IMR-90 (cell line): ENCODE measurements at regions not wholly inside any gene's neighbourhood (a gene's known extent, or its start where the extent isn't known, plus 50 kb on each side); places are given as distances from the start of the nearest gene placed in this dataset.
A peak's percentile ranks its signal among the peaks of the same experiment; 100 is the strongest.

ENCODE experiments used
- ATAC-seq: fragments of 200-7000 bp; cut with Tn5 transposase; 2 replicates; pipeline ENCODE4 v1.9.1; 2020; ENCODE audit warnings: low read depth, mild to moderate bottlenecking, moderate library complexity
- BruUV-seq: library from RNA; stranded (reverse); fragments of 400-500 nt; replicated peaks from 2 replicates; lab custom pipeline; 2021; lab: Mats Ljungman, UMichigan
- CTCF ChIA-PET: fragments of 300-600 bp; formaldehyde crosslinking; extraction: SDS; loops from one replicate; lab custom pipeline; 2021; ENCODE audit warnings: antibody characterized with exemption; lab: Yijun Ruan, JAX
- POLR2A ChIA-PET: fragments of 300-600 bp; sonication (Branson Sonifier 250); formaldehyde crosslinking; loops from one replicate; lab custom pipeline; 2022; ENCODE audit warnings: antibody characterized with exemption; ENCODE audit not compliant: unreplicated experiment; lab: Charles Lee
- DNase-seq: peaks from one replicate; pipeline ENCODE4 v3.0.0; 2013
- H2AFZ ChIP-seq: replicated peaks from 2 replicates; pipeline ENCODE3; 2013; ENCODE audit warnings: low read length, mild to moderate bottlenecking; ENCODE audit not compliant: poor library complexity
- H2AK5ac ChIP-seq: 2 replicates; pipeline ENCODE4 v1.6.1; 2013; ENCODE audit warnings: low read depth, low read length, inconsistent platforms
- H2AK9ac ChIP-seq: replicated peaks from 2 replicates; pipeline ENCODE3; 2013; ENCODE audit warnings: mild to moderate bottlenecking, low read depth, low read length, moderate library complexity; ENCODE audit not compliant: poor library complexity
- H2BK120ac ChIP-seq: 2 replicates; pipeline ENCODE4 v1.6.1; 2013; ENCODE audit warnings: low read depth, low read length, inconsistent platforms
- H2BK15ac ChIP-seq: 3 replicates; pipeline ENCODE4 v1.6.1; 2013; ENCODE audit warnings: low read depth, low read length, inconsistent platforms
- H2BK20ac ChIP-seq: 2 replicates; pipeline ENCODE4 v1.6.1; 2013; ENCODE audit warnings: low read depth, mild to moderate bottlenecking, inconsistent platforms, low read length, moderate library complexity
- H2BK5ac ChIP-seq: 2 replicates; pipeline ENCODE4 v1.6.1; 2013; ENCODE audit warnings: mild to moderate bottlenecking, low read depth, low read length, inconsistent platforms; ENCODE audit not compliant: poor library complexity, severe bottlenecking
- H3K14ac ChIP-seq: replicated peaks from 2 replicates; pipeline ENCODE4 v1.6.1; 2013; ENCODE audit warnings: low read depth, low read length, inconsistent platforms
- H3K18ac ChIP-seq: 2 replicates; pipeline ENCODE4 v1.6.1; 2013; ENCODE audit warnings: low read depth, low read length, control low read depth
- H3K23ac ChIP-seq: 2 replicates; pipeline ENCODE4 v1.6.1; 2013; ENCODE audit warnings: low read depth, low read length, inconsistent platforms
- H3K27ac ChIP-seq: 2 replicates; pipeline ENCODE4 v1.5.1; 2013; ENCODE audit warnings: mild to moderate bottlenecking, control low read depth, low read length; ENCODE audit not compliant: insufficient read depth
- H3K27me3 ChIP-seq: 2 replicates; pipeline ENCODE4 v1.6.1; 2013; ENCODE audit warnings: low read length; ENCODE audit not compliant: control insufficient read depth, insufficient read depth
- H3K36me3 ChIP-seq: 2 replicates; pipeline ENCODE4 v1.6.1; 2013; ENCODE audit warnings: low read length, mixed read lengths; ENCODE audit not compliant: control insufficient read depth, insufficient read depth
- H3K4ac ChIP-seq: 2 replicates; pipeline ENCODE4 v1.6.1; 2013; ENCODE audit warnings: low read depth, low read length, inconsistent platforms
- H3K4me1 ChIP-seq: 2 replicates; pipeline ENCODE4 v1.6.1; 2013; ENCODE audit warnings: low read length, mixed read lengths; ENCODE audit not compliant: control insufficient read depth, insufficient read depth
- H3K4me2 ChIP-seq: 2 replicates; pipeline ENCODE4 v1.6.1; 2013; ENCODE audit warnings: low read depth, mild to moderate bottlenecking, control low read depth, low read length, moderate library complexity
- H3K4me3 ChIP-seq: 2 replicates; pipeline ENCODE4 v1.5.1; 2013; ENCODE audit warnings: low read depth, mild to moderate bottlenecking, control low read depth, low read length, moderate library complexity; ENCODE audit not compliant: insufficient read depth
- H3K56ac ChIP-seq: 2 replicates; pipeline ENCODE4 v1.6.1; 2013; ENCODE audit warnings: low read length, inconsistent platforms; ENCODE audit not compliant: insufficient read depth; ENCODE audit errors: extremely low read depth
- H3K79me1 ChIP-seq, 2 experiments: 2 replicates each; pipeline ENCODE4 v1.6.1; 2013; ENCODE audit warnings: low read length in 2 of 2, inconsistent platforms in 1 of 2, low read depth in 1 of 2
- H3K9ac ChIP-seq: 2 replicates; pipeline ENCODE4 v1.6.1; 2013; ENCODE audit warnings: low read depth, low read length, control low read depth
- H3K9me1 ChIP-seq: 2 replicates; pipeline ENCODE4 v1.6.1; 2013; ENCODE audit warnings: low read length, inconsistent platforms; ENCODE audit not compliant: insufficient read depth
- H3K9me3 ChIP-seq: 2 replicates; pipeline ENCODE4 v1.6.1; 2013; ENCODE audit warnings: low read length; ENCODE audit not compliant: control insufficient read depth, insufficient read depth
- H4K20me1 ChIP-seq: 2 replicates; pipeline ENCODE4 v1.6.1; 2013; ENCODE audit warnings: low read length, inconsistent platforms; ENCODE audit not compliant: insufficient read depth
- H4K5ac ChIP-seq: 2 replicates; pipeline ENCODE4 v1.6.1; 2013; ENCODE audit warnings: mild to moderate bottlenecking, low read depth, low read length, control low read depth
- H4K8ac ChIP-seq, 2 experiments: 2 replicates each; pipeline ENCODE4 v1.6.1; 2013; ENCODE audit warnings: low read depth in 2 of 2, low read length in 2 of 2, control low read depth in 1 of 2, inconsistent platforms in 1 of 2
- H4K91ac ChIP-seq: 2 replicates; pipeline ENCODE4 v1.6.1; 2013; ENCODE audit warnings: low read depth, low read length, inconsistent platforms; ENCODE audit not compliant: insufficient read depth
- BHLHE40 ChIP-seq: fragments of 150-350 bp; IDR thresholded peaks from 2 replicates; pipeline ENCODE4 v1.6.1; 2016; ENCODE audit warnings: mild to moderate bottlenecking, low read depth, low read length
- CEBPB ChIP-seq: IDR thresholded peaks from 2 replicates; pipeline ENCODE4 v1.6.1; 2012; ENCODE audit warnings: low read depth, low read length, improper control_type of control experiment
- CHD1 ChIP-seq: IDR thresholded peaks from 2 replicates; pipeline ENCODE4 v1.6.1; 2012; ENCODE audit warnings: low read depth, low read length, improper control_type of control experiment
- FOS ChIP-seq: fragments of 150-350 bp; IDR thresholded peaks from 2 replicates; pipeline ENCODE4 v1.6.1; 2016; ENCODE audit warnings: low read depth, low read length
- MAFK ChIP-seq: IDR thresholded peaks from 2 replicates; pipeline ENCODE4 v1.6.1; 2012; ENCODE audit warnings: low read depth, low read length, improper control_type of control experiment
- MAZ ChIP-seq: IDR thresholded peaks from 2 replicates; pipeline ENCODE4 v1.6.1; 2012; ENCODE audit warnings: low read depth, mild to moderate bottlenecking, low read length, improper control_type of control experiment, moderate library complexity, borderline replicate concordance
- MXI1 ChIP-seq: IDR thresholded peaks from 2 replicates; pipeline ENCODE4 v1.6.1; 2012; ENCODE audit warnings: low read depth, mild to moderate bottlenecking, low read length, moderate library complexity, borderline replicate concordance
- NFE2L2 ChIP-seq: fragments of 150-350 bp; IDR thresholded peaks from 2 replicates; pipeline ENCODE4 v1.6.1; 2016; ENCODE audit warnings: low read depth, mild to moderate bottlenecking, low read length
- POLR2A ChIP-seq: IDR thresholded peaks from 2 replicates; pipeline ENCODE4 v1.6.1; 2012; ENCODE audit warnings: mild to moderate bottlenecking, low read depth, low read length
- RAD21 ChIP-seq: IDR thresholded peaks from 2 replicates; pipeline ENCODE4 v1.6.1; 2012; ENCODE audit warnings: low read length, improper control_type of control experiment
- RCOR1 ChIP-seq: IDR thresholded peaks from 2 replicates; pipeline ENCODE4 v1.6.1; 2012; ENCODE audit warnings: mild to moderate bottlenecking, low read length, improper control_type of control experiment; ENCODE audit not compliant: insufficient replicate concordance
- RFX5 ChIP-seq: IDR thresholded peaks from 2 replicates; pipeline ENCODE4 v1.8.0; 2012; ENCODE audit warnings: low read depth, mild to moderate bottlenecking, low read length, moderate library complexity
- SMC3 ChIP-seq: fragments of 150-350 bp; IDR thresholded peaks from 2 replicates; pipeline ENCODE4 v1.6.1; 2016; ENCODE audit warnings: low read depth, mild to moderate bottlenecking, antibody characterized with exemption, low read length, moderate library complexity
- WGBS, 2 experiments: methylation state at CpG; one replicate each; pipeline versions ENCODE4 v1.1.5 to v1.1.7; 2013; ENCODE audit warnings: missing lambda C conversion rate in 2 of 2; ENCODE audit not compliant: insufficient read length in 1 of 2; ENCODE audit errors: extremely low coverage in 2 of 2; 5-methylcytosine and 5-hydroxymethylcytosine counted together
- dilution Hi-C: fragments of 300-500 bp; cut with HindIII; formaldehyde crosslinking; loops from one replicate; pipeline ENCODE4 v1.14.3; 2018; ENCODE audit warnings: low sequenced_read_pairs; ENCODE audit not compliant: unreplicated experiment
- in situ Hi-C: fragments of 300-500 bp; cut with MboI; formaldehyde crosslinking; loops from 3 replicates; pipeline ENCODE4 v1.14.3; 2019; ENCODE audit warnings: low sequenced_read_pairs, inconsistent platforms, mixed read lengths
- intact Hi-C: fragments of 100-400 bp; cut with micrococcal nuclease; formaldehyde crosslinking; loops from 2 replicates; pipeline ENCODE4 v1.10.0; 2022
- TF ChIP-seq, protein P1 (sequence below): fragments of 150-350 bp; IDR thresholded peaks from 2 replicates; pipeline ENCODE4 v1.6.1; 2017; ENCODE audit warnings: mild to moderate bottlenecking, antibody characterized with exemption, low read length, low read depth
- TF ChIP-seq, protein P2 (sequence below): conservative IDR thresholded peaks from 2 replicates; pipeline ENCODE4 v1.5.1; 2012; ENCODE audit warnings: mild to moderate bottlenecking, low read depth, low read length, improper control_type of control experiment
- TF ChIP-seq, protein P3 (sequence below): fragments of 150-350 bp; IDR thresholded peaks from 2 replicates; pipeline ENCODE4 v1.6.1; 2016; ENCODE audit warnings: low read depth, mild to moderate bottlenecking, low read length, moderate library complexity, borderline replicate concordance

DNA sequence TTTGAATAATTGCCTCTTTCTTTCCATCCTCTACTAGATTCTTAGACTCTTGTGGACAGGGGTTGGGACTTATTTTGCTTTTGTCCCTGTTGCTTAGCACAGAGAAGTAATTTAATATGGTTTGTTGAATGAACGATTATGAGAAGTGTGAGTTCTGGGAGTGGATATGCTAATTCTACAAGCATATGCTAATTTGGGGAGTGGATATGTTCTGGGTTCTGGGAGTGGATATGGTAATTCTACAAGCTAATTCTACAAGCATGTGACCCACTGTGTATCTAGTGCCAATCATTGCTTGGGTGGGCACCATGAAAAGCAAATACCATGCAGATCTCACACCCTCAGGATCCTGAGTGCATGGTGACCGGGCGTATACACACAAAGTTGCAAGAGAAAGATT is 181.8 kb upstream of the IL12B start:
- Histone ChIP-seq H3K27me3 (no peaks in the 10 kb centered on the region), H4K8ac (no peak overlapping the region), H3K4me3 (no peak overlapping the region), H4K20me1 (no peaks in the 10 kb centered on the region), H2BK5ac (no peak overlapping the region), H3K4ac (peak overlapping the region; percentile 39; the same call in 1 of the 2 replicates), H3K27ac (no peak overlapping the region), H3K4me2 (no peak overlapping the region), H3K9ac (no peak overlapping the region), H3K56ac (no peak overlapping the region), H3K14ac (0 out of 2 replicates have a peak overlapping the region, but pooled peaks have one; percentile 4), H3K79me1 (no peaks in the 10 kb centered on the region), H2AFZ (no peak overlapping the region), H3K4me1 (peaks cover 18% of the 10 kb centered on the region), H3K9me1 (peaks cover 16% of the 10 kb centered on the region), H2AK9ac (no peak overlapping the region), H2BK20ac (peak overlapping the region; percentile 43; the same call in 1 of the 2 replicates), H2AK5ac (peak overlapping the region; percentile 35; the same call in 1 of the 2 replicates), H2BK120ac (peak overlapping the region; percentile 52; the same call in 1 of the 2 replicates), H4K91ac (0 out of 2 replicates have a peak overlapping the region, but pooled peaks have one; percentile 32), H3K23ac (no peak overlapping the region), H3K9me3 (no peaks in the 10 kb centered on the region), H3K18ac (peak overlapping the region; percentile 11; the same call in 1 of the 2 replicates), H3K36me3 (no peaks in the 10 kb centered on the region), H2BK15ac (no peak overlapping the region; the same call in 1 of the 3 replicates), H4K5ac (no peak overlapping the region; the same call in 1 of the 2 replicates)
- ChIA-PET POLR2A (no interaction called here), CTCF (no interaction called here)
- no CpG with 5 or more reads among the region's 3 CpGs for WGBS, 2 experiments
- TF ChIP-seq, protein P1, sequence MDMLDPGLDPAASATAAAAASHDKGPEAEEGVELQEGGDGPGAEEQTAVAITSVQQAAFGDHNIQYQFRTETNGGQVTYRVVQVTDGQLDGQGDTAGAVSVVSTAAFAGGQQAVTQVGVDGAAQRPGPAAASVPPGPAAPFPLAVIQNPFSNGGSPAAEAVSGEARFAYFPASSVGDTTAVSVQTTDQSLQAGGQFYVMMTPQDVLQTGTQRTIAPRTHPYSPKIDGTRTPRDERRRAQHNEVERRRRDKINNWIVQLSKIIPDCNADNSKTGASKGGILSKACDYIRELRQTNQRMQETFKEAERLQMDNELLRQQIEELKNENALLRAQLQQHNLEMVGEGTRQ, result no peak
- TF ChIP-seq NFE2L2, result no peak
- no peak for TF ChIP-seq MAFK
- no peak for TF ChIP-seq RCOR1
- no peak for TF ChIP-seq RAD21
- no peak for TF ChIP-seq CEBPB
- no peak for TF ChIP-seq FOS
- TF ChIP-seq, protein P2, sequence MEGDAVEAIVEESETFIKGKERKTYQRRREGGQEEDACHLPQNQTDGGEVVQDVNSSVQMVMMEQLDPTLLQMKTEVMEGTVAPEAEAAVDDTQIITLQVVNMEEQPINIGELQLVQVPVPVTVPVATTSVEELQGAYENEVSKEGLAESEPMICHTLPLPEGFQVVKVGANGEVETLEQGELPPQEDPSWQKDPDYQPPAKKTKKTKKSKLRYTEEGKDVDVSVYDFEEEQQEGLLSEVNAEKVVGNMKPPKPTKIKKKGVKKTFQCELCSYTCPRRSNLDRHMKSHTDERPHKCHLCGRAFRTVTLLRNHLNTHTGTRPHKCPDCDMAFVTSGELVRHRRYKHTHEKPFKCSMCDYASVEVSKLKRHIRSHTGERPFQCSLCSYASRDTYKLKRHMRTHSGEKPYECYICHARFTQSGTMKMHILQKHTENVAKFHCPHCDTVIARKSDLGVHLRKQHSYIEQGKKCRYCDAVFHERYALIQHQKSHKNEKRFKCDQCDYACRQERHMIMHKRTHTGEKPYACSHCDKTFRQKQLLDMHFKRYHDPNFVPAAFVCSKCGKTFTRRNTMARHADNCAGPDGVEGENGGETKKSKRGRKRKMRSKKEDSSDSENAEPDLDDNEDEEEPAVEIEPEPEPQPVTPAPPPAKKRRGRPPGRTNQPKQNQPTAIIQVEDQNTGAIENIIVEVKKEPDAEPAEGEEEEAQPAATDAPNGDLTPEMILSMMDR, result no peak
- TF ChIP-seq, protein P3, sequence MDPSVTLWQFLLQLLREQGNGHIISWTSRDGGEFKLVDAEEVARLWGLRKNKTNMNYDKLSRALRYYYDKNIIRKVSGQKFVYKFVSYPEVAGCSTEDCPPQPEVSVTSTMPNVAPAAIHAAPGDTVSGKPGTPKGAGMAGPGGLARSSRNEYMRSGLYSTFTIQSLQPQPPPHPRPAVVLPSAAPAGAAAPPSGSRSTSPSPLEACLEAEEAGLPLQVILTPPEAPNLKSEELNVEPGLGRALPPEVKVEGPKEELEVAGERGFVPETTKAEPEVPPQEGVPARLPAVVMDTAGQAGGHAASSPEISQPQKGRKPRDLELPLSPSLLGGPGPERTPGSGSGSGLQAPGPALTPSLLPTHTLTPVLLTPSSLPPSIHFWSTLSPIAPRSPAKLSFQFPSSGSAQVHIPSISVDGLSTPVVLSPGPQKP, result no peak
- no peak for TF ChIP-seq POLR2A
- TF ChIP-seq MXI1, result no peak
- TF ChIP-seq CHD1, result no peak
- no peak for TF ChIP-seq RFX5
- TF ChIP-seq MAZ, result no peak
- no peak for TF ChIP-seq SMC3
- no peak for TF ChIP-seq BHLHE40
- in situ Hi-C loops (no loop called here), dilution Hi-C loops (no loop called here), intact Hi-C loops (loop anchor here (10.0 kb wide), 1 partner anchor 253 kb away; no protein-coding TSS in a partner anchor)
- no peak for ATAC-seq
- BruUV-seq, result no TSS peak
- no peak for DNase-seq
